HG03025 (cell line): ENCODE measurements at regions not wholly inside any gene's neighbourhood (a gene's known extent, or its start where the extent isn't known, plus 50 kb on each side); places are given as distances from the start of the nearest gene placed in this dataset.

Source experiments
- ATAC-seq: cut with Tn5 transposase; IDR thresholded peaks from one replicate; pipeline ENCODE4 v1.9.1; 2021; ENCODE audit warnings: mild to moderate bottlenecking, moderate library complexity; ENCODE audit not compliant: unreplicated experiment, low FRiP score

DNA sequence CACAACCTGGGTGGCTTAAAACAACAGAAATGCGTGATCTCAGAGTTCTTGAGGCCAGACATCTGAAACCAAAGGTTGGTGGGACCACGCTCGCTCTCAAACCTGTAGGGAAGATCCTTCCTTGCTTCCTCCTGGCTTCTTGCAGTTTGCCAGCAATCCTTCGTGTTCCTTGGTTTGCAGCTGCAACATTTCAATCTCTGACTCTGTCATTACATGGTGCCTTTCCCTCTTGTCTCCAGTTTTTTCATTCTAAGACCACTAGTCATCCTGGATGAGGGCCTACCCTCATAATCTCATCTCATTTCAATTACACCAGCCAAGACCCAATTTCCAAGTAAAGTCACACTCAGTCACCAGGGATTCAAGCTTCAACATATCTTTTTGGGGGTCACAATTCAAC, 388.0 kb downstream of the GPM6A start:
- no peak for ATAC-seq

DNA sequence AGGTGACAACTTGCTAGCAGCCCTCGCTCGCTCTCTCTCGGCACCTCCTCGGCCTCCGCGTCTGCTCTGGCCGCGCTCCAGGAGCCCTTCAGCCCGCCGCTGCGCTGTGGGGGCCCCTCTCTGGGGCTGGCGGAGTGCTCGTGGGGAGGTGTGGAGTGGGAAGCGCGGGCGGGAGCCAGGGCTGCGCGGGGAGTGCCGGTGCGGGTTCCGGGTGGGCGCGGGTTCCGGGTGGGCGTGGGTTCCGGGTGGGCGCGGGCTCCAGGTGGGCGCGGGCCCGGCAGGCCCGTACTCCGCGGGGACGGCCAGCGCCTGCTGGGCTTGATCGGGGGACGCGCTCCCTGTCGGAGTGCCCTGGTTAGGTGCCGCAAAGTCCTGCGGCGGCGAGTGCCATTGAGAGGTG, 384.3 kb downstream of the GPM6A start:
- ATAC-seq: no peak

DNA sequence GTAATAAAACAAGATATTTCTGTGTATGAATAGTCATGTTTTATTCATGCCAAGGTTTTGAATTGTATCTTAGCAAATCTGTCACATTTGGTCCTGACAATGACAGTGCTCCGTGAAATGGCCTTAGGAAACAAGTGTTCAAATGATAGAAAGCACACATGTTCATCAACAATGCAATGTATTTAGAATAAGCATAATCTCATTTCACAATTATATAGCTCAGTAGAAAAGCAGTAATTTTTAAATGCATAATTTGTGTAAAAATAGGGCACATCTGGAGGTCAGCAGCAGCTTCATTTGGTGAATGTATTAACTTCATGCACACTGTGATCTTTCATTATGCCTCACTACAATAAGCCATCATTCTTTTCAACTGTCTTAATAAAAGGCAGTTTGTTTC, 380.4 kb downstream of the GPM6A start:
- ATAC-seq: no peak

DNA sequence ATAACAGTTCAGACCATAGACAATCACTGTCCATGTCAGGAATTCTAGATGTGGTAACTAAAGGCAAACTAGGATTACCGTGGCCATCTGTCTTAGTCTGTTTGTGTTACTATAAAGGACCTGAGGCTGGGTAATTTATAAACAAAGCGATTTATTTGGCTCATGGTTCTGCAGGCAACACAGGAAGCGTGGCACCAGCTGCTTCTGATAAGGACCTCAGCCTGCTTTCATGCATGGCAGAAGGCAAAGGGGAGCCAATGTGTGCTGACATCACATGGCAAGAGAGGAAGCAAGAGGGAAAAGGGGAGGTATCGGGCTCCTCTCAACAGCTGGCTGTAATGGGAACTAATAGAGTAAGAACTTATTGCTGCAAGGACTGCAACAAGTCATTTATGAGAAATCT, 376.7 kb downstream of the GPM6A start:
- no peak for ATAC-seq

DNA sequence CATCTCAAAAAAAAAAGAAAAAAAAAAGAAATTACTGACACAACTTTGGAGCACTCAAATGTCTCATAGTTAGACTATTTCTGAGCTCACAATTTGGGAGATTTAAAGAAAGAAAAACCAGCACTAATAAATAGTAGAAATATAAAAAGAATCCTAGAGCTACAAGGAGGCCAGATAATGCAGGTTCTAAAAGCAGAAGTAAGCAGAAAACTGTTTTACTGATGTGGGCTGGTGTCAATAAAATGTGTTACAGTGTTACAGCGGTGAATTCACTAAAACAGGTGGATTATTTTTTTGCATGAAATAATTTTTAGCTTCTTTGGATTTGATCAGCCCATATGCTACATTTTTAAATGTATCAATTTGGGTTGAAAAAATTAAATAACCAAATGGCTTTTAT, 375.9 kb downstream of the GPM6A start:
- no peak for ATAC-seq

DNA sequence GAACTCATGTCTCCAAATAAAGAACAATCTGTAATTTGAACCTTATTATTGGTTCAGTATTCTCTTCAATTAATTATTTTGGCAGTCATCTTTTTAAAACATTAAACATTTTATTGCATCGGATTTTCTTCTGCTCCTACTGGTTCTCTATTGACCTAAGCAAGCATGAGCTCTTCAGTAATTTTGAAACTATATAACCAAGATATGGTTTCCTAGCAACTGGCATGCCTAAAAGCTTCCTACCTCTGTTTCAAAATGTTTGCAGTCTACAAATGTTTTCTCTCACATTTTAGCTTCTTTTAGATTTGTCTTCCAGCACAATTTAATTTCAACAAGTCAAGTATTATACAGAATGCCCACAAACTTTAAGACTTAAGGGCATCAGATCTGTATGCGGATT, 371.3 kb downstream of the GPM6A start:
- ATAC-seq: no peak

DNA sequence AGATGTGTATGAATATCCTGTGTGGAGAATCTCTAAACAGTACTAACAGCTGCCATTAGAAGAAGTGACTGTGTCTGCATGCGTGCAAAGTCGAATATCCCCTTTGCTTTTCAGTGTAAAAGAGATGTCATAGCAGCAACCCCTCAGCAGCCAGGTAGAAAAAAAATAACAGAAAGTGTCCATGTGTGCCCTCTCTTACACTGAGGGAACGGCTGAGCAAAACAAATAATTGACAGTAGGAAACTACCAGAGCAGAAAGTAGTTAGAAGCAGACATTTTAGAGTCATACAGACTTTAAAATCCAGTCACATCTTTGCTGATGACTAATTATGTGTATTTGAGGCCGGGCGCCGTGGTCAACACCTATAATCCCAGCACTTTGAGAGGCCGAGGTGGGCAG, 370.8 kb downstream of the GPM6A start:
- no peak for ATAC-seq

DNA sequence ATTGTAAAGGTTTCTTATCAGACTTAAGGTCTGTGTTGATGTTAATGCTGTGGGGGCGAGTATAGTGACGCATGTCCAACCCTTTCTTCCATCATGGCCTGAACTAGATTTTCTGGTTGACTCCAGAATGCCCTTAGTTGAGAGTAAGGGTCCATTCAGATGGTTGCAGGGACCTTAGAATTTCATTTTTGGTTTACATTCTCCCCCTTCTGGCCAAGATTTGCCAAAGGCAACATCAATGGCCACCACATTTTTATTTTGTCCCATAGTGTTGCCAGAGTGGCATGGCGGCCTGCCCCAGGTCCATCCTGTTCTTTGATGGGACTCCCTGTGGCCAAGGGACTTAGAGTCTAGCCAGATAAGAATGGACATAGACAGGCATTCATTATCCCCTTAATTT, 368.5 kb downstream of the GPM6A start:
- no peak for ATAC-seq

DNA sequence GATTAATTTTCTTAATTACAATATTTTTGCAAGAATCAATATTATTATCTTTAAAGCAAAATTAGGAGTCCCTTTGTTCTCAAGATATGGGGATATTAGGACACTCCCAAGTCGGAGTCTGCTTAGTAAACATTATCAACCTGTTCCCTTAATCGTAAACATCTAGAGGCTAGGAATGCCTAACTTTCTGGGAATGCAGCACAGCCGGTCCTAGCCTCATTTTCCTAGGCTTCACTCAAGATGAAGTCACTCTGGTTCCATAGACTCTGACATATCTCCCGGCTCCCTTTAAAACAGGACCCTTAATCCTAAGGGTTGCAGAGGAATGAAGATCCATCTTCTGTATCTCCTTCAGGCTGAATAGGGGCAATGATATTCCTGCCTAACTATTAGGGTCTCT, 367.6 kb downstream of the GPM6A start:
- no peak for ATAC-seq

DNA sequence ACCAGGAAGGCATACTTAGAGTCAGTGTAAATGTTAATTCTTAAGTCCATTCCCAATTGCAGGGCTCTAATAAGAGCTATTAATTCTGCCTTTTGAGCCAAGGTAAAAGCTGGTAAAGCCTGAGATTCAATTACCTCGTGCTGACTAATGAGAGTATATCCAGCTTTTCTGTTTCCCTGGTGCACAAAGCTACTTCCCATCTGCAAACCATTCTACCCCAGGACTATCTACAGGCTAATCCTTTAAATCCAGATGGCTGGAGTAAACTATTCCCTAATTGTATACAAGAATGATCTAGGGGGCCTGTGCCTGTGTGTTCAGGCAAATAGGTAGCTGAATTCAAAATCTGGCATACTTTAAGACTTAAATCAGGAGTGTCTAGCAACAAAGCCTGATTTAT, 365.0 kb downstream of the GPM6A start:
- ATAC-seq: no peak

DNA sequence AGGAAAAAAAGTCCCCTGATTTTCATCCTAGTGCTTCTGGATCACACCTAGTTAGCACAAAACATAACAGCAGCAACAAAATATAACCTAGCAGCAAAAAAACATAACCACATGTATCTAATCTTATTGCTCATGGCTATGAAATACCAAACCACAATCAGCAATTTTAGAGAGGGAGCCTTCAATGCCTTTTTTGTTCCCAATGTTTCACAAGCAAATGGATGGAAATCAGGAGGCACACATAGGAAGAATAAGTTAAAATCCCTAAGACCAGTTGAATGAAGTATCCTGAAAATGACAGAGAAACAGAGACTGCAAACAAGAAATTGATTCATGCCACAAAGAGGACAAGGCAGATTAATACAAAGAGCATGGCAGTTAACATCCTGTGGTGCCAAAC, 361.6 kb downstream of the GPM6A start:
- ATAC-seq: no peak

DNA sequence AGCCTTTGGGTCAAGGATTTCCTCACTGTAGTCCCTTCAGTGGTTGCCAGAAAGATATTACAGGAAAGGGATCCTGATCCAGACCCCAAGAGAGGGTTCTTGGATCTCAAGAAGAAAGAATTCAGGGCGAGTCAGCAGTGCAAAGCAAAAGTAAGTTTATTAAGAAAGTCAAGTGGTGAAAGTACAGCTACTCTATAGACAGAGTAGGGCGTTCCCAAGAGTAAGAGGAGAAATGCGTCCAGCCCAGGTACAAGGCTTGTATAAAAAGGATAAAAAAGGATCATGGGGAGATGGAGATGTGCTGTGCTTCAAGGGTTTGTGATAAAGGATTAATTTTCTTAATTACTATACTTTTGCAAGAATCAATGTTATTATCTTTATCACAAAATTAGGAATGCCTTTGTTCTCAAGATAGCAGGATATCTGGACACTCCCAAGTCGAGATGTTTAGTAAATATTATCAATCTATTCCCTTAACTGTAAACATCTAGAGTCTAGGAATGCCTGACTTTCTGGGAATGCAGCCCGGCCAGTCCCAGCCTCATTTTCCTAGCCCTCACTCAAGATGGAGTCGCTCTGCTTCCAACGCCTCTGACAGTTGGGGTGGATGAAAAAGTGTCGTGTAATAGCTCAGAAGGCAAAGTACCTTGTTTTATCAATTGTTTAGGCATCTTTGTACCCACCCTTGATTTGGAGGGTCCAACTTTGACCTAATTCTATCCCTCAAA, 360.7 kb downstream of the GPM6A start:
- no peak for ATAC-seq

DNA sequence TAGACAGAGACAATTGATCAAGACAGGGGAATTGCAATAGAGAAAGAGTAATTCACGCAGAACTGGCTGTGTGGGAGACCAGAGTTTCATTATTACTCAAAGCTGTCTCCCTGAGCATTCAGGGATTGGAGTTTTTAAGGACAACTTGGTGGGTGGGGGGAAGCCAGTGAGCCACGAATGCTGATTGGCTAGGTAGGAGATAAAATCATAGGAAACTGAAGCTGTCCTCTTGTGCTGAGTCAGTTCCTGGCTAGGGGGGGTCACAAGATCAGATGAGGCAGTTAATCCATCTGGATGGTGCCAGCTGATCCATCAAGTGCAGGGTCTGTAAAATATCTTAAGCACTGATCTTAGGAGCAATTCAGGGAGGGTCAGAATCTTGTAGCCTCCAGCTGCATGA, 358.6 kb downstream of the GPM6A start:
- ATAC-seq: no peak

DNA sequence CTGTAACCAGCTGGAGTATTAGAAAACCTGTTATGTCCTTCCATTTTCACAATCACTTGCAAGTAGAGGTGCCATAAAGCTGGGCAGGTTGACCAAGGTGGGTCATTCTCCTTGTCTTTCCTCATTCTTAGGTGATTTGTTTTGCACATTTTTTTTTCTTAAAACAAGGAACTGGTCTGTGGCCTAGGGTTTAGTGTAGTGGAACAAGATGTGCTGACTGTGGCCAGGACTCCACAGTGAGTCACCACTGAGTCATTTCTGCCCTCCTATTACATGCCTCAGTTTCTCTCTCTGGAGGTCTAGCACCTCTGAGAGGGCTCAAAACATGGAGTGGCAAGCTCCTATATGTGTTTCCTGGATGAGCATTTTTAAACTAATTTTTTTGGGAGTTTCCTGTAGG, 355.9 kb downstream of the GPM6A start:
- ATAC-seq: no peak

DNA sequence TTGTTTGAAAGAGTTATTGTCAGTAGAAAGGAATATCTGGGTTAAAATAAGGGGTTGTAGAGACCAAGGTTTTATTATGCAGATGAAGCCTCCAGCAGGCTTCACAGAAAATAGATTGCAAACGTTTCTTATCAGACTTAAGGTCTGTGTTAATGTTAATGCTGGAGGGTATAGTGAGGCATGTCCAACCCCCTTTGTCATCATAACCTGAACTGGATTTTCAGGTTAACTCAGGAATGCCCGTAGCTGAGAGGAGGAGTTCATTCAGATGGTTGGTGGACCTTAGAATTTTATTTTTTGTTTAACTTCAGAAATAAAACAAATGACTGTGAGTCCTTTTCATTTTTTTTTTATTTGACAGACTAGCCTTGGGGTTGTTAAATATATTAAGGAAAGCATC, 354.1 kb downstream of the GPM6A start:
- ATAC-seq: no peak

DNA sequence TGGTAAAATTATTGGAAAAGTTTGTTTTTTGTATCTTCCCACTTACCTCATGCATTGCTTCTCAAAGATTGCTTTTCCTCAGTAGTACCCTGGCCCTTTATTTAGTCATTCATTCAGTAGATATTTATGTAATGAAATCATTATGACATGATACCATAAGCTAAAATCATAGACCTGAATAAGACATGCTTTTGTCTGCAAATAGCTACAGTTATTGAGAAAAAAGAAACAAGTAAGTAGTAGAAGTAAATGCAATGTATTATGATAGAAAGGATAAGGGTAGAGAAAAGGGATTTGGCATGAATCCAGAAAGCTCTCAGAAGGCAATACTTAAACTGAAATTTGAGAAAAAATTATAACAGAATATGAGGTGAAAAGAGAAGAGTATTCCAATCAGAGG, 352.5 kb downstream of the GPM6A start:
- ATAC-seq: no peak

DNA sequence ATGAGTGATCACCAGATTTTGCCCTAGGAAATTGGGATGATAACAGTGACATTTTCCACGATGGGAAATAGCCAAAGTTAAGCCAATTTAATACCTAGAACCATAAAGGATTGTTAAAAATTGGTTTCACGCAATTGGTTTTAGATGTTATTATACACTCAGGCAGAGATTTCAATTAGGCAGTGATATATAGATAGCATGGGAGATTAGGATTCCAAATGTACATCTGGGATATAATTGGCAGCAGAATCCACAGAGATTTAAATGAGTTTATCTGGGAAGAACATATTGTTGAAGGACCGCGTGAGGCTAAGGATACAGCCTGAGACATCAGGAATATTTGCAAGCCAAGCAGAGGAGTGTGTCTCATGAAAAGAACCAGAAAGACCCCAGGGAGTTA, 351.6 kb downstream of the GPM6A start:
- ATAC-seq: no peak

DNA sequence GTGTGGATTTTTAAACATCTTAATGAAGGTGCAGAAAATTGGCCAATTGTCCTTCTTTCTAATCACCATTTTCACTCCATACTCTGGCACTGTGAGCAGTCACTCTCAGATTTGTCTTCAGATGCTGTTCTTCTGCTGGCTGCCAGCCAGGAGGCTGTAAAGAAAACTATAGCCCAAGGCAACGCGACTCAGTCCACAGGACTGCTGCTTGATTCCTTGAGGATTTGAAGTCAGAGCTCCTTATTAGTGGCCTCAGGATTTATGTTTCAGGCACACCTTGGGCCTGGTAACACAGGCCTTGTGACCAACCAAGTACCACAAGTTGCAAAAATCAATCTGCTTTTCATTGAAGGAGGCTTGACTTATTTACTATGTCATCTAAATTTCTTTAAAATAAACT, 342.6 kb downstream of the GPM6A start:
- ATAC-seq: no peak

DNA sequence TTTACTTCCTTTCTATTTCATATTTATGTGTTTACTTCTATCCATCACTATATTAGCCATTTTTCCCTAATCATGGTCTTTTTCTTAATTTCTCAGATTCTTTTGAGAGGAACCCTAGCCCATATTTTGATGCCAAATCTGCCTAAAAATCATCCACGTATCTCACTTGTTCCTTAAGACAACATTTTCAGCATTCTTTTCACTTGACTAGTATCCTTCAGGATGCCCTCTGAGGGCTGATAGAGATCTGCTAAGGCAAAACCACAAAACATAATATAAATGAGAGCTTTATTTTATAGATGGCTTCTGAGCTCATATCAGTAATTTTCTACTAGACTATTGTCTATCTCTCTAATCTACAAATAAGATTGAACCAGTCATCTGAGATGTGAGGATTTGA, 341.9 kb downstream of the GPM6A start:
- no peak for ATAC-seq

DNA sequence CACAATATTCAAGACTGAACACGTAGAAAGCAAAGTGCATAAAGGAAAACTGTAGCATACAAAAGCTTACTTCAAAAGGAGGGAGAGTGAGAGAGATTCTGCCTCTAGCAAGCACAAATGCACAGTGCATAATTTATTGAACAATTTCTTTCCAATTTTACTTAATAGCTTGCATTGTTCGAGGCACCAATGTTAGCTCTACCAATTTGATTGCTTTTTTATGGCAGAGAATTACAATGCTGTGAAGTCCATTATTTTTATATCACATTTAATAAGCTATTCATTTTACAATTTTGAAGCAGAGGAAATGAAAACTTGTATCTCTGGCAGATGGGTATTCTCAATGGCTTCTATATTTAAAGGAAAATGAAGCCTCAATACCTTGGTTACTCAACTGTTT, 331.7 kb downstream of the GPM6A start:
- ATAC-seq: no peak

DNA sequence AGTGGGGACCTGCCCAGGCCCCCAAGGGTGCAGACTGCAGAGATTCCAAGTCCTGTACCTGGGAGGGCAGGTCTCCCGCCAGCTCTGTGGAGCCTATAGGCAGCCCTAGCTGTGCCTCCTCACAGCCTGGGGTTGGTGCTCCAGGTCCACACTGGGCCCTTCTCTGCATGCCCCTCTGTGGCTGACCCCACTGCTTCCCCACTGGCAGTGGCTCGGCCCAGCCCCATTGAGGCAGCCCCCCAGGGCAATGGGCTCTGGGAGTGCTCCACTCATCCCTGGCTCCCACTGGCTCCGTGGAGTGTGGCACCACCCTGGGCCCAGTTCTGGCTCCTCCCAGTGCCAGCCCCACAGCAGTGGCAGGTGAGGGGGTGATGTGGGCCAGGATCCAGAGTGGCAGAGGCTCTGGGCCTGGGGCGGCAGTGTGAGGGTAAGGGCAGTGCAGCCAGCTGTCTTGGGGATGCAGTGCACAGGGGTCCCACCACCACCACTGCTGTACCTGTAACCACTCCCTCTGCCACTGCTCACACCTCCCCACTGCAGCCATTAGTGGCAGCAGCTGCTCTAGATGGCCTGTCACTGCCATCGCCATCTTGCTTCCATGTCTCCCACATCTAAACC, 312.2 kb downstream of the GPM6A start:
- no peak for ATAC-seq

DNA sequence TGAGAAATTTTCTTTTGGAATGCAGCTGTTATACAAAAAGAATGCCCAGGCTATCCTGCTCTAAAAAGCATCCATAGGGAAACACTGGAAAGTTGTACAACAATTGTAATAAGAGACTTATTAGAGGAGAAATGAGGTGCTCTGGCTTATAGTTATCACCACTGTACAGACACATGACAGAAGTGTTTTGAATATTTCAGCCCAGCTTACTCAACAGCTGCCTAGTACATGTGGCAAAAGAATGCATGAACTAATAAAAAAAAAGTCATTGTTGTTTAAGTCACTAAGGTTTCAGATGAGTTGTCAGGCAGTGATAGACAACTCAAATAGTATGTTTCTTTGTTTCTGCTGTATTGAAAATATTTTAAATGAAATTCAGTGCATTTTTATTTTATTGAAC, 307.7 kb downstream of the GPM6A start:
- no peak for ATAC-seq

DNA sequence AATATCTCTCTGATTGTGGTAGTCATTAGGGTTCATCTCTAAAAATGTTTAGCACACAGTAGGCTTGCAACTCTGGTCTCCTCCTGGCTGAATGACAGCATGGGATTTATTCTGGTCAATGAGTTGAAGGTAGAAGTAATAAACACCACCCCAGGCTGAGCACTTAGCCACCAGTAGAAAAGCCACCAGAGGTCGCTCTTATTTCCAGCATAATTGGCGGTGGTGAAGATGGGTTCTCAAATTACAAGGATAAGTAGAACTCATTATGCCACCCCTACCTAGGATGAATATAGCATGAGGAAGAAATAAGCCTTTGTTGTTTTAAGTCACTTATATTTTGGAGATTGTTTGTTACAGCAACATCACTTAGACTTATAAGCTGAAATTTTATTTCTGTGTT, 302.7 kb downstream of the GPM6A start:
- no peak for ATAC-seq
